ENCODE measurements at regions not wholly inside any gene's neighbourhood (a gene's known extent, or its start where the extent isn't known, plus 50 kb on each side); places are given as distances from the start of the nearest gene placed in this dataset.

DNA sequence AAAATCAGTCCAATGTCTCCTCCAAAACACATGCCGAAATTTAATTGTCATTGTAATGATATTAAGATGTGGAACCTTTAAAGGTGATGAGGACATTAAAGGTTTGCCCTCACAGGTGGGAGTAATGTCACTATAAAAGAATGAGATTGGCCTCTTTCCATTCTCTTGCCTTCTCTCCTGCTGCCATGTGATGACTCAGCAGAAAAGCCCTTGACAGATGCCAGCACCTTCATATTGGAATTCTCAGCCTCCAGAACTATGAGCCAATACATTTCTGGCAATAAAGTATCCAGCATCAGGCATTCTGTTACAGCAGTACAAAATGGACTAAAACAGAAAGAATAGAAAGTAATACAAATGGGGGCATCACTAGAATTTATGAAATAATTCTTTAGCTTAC, 609.7 kb downstream of the SLC16A7 start:
- 82% methylated on average over 1 of the region's 1 CpG for WGBS
- DNase-seq (ENCODE audit: low spot score) = no peak
- no peak for TF ChIP-seq CTCF (IDR thresholded peaks at IDR 0.05; ENCODE audit: low read depth, low read length, missing input control)
- TF ChIP-seq RAD21 (IDR thresholded peaks at IDR 0.05) = no peak
- no peak for TF ChIP-seq FOXA1 (IDR thresholded peaks at IDR 0.05)
- TF ChIP-seq JUND (IDR thresholded peaks at IDR 0.05) = no peak
- no peak for TF ChIP-seq RXRA (IDR thresholded peaks at IDR 0.05)
- TF ChIP-seq ATF3 (IDR thresholded peaks at IDR 0.05) = no peak
- TF ChIP-seq TAF1 (conservative IDR thresholded peaks at IDR 0.05) = no peak
- no peak for TF ChIP-seq HNF4G (IDR thresholded peaks at IDR 0.05)
- no peak for TF ChIP-seq FOXA2 (IDR thresholded peaks at IDR 0.05)
- TF ChIP-seq YY1 (IDR thresholded peaks at IDR 0.05) = no peak
- no peak for TF ChIP-seq NR2F2 (IDR thresholded peaks at IDR 0.05)
- TF ChIP-seq, protein P1, sequence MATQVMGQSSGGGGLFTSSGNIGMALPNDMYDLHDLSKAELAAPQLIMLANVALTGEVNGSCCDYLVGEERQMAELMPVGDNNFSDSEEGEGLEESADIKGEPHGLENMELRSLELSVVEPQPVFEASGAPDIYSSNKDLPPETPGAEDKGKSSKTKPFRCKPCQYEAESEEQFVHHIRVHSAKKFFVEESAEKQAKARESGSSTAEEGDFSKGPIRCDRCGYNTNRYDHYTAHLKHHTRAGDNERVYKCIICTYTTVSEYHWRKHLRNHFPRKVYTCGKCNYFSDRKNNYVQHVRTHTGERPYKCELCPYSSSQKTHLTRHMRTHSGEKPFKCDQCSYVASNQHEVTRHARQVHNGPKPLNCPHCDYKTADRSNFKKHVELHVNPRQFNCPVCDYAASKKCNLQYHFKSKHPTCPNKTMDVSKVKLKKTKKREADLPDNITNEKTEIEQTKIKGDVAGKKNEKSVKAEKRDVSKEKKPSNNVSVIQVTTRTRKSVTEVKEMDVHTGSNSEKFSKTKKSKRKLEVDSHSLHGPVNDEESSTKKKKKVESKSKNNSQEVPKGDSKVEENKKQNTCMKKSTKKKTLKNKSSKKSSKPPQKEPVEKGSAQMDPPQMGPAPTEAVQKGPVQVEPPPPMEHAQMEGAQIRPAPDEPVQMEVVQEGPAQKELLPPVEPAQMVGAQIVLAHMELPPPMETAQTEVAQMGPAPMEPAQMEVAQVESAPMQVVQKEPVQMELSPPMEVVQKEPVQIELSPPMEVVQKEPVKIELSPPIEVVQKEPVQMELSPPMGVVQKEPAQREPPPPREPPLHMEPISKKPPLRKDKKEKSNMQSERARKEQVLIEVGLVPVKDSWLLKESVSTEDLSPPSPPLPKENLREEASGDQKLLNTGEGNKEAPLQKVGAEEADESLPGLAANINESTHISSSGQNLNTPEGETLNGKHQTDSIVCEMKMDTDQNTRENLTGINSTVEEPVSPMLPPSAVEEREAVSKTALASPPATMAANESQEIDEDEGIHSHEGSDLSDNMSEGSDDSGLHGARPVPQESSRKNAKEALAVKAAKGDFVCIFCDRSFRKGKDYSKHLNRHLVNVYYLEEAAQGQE (IDR thresholded peaks at IDR 0.05) = no peak
- no peak for TF ChIP-seq HNF4A (conservative IDR thresholded peaks at IDR 0.05)
- TF ChIP-seq GABPA (IDR thresholded peaks at IDR 0.05 in 1 of 2, conservative IDR thresholded peaks at IDR 0.05 in 1 of 2) = no peak
- no peak for TF ChIP-seq ZBTB33 (IDR thresholded peaks at IDR 0.05)
- TF ChIP-seq MAX (IDR thresholded peaks at IDR 0.05) = no peak

DNA sequence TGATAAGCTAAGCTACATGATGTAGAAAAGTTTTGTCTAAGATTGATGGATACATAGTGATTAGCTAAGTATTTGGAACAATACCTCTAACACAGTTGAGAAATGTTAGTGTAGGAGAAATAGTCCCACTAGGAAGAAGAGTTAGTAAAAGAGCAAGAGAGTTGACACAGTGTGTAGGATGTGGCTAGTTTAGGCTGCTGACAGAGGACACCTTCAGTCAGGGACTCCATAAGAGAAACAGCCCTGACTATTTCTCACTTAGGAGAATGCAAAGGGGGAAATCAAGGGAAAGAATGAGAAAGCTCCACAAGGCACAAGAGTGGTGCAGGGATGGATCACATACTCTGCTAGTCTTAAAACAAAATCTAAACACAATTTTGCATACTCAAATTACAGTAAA, 613.7 kb downstream of the SLC16A7 start:
- H3K36me3 ChIP-seq (ENCODE audit: control insufficient read depth in 4 of 4, insufficient read depth in 3 of 4, low read depth in 1 of 4, low read length in 3 of 4) = no peaks in the 10 kb centered on the region
- no peaks in the 10 kb centered on the region for H3K27me3 ChIP-seq (ENCODE audit: control insufficient read depth in 4 of 4, insufficient read depth in 4 of 4, low read length in 3 of 4)
- no peaks in the 10 kb centered on the region for H3K9me3 ChIP-seq (ENCODE audit: control insufficient read depth in 4 of 4, low read length in 3 of 4)
- TF ChIP-seq CTCF (IDR thresholded peaks at IDR 0.05; ENCODE audit: low read depth, low read length, missing input control) (no peak), ZBTB33 (IDR thresholded peaks at IDR 0.05) (no peak), GABPA (IDR thresholded peaks at IDR 0.05 in 1 of 2, conservative IDR thresholded peaks at IDR 0.05 in 1 of 2) (no peak), FOXA1 (IDR thresholded peaks at IDR 0.05) (no peak), HNF4A (conservative IDR thresholded peaks at IDR 0.05) (no peak), EGR1 (IDR thresholded peaks at IDR 0.05; ENCODE audit: low read depth in 2 of 2) (no peak), HNF4G (IDR thresholded peaks at IDR 0.05) (no peak), NR2F2 (IDR thresholded peaks at IDR 0.05) (no peak), YY1 (IDR thresholded peaks at IDR 0.05) (no peak), SP1 (IDR thresholded peaks at IDR 0.05) (no peak), MAX (IDR thresholded peaks at IDR 0.05) (no peak), RAD21 (IDR thresholded peaks at IDR 0.05) (no peak), TAF1 (conservative IDR thresholded peaks at IDR 0.05) (no peak), JUND (IDR thresholded peaks at IDR 0.05) (no peak), ATF3 (IDR thresholded peaks at IDR 0.05) (no peak), FOXA2 (IDR thresholded peaks at IDR 0.05) (no peak), RXRA (IDR thresholded peaks at IDR 0.05) (no peak)
- no peaks in the 10 kb centered on the region for H3K4me1 ChIP-seq (ENCODE audit: control insufficient read depth in 4 of 4, insufficient read depth in 4 of 4, low read length in 3 of 4)
- no peak overlapping the region for H3K27ac ChIP-seq (ENCODE audit: low read depth in 1 of 2, low read length in 2 of 2)
- H3K4me3 ChIP-seq (ENCODE audit: low read depth in 1 of 3, low read length in 3 of 3) = no peak overlapping the region
- H3K9ac ChIP-seq (ENCODE audit: low read depth in 1 of 2, low read length in 2 of 2) = no peak overlapping the region
- DNase-seq (ENCODE audit: low spot score) = no peak

More for the DNA sequence above, 609.7 kb downstream of the SLC16A7 start:
- H3K36me3 ChIP-seq (ENCODE audit: control insufficient read depth in 4 of 4, insufficient read depth in 3 of 4, low read depth in 1 of 4, low read length in 3 of 4) = no peaks in the 10 kb centered on the region
- H3K4me1 ChIP-seq (ENCODE audit: control insufficient read depth in 4 of 4, insufficient read depth in 4 of 4, low read length in 3 of 4) = no peaks in the 10 kb centered on the region
- no peaks in the 10 kb centered on the region for H3K27me3 ChIP-seq (ENCODE audit: control insufficient read depth in 4 of 4, insufficient read depth in 4 of 4, low read length in 3 of 4)
- no peak overlapping the region for H3K4me3 ChIP-seq (ENCODE audit: low read depth in 1 of 3, low read length in 3 of 3)
- H3K27ac ChIP-seq (ENCODE audit: low read depth in 1 of 2, low read length in 2 of 2) = no peak overlapping the region
- no peaks in the 10 kb centered on the region for H3K9me3 ChIP-seq (ENCODE audit: control insufficient read depth in 4 of 4, low read length in 3 of 4)
- H3K9ac ChIP-seq (ENCODE audit: low read depth in 1 of 2, low read length in 2 of 2) = no peak overlapping the region
